Activated T-helper 17 cell treated with anti-CD3 and anti-CD28 coated beads, Interleukin-2, amount 50 U/mL, for 72 hours (primary cell): ENCODE measurements at regions not wholly inside any gene's neighbourhood (a gene's known extent, or its start where the extent isn't known, plus 50 kb on each side); places are given as distances from the start of the nearest gene placed in this dataset.
"Not testable (repeated sequence)": the region's sequence is repeated elsewhere in the genome, so short reads cannot be mapped to it uniquely, and the experiment has no call there.

Experiments
- ATAC-seq: fragments of 150-1000 bp; cut with Tn5 transposase; replicated peaks from 2 replicates; pipeline ENCODE4 v1.10.0; 2021; ENCODE audit warnings: mild to moderate bottlenecking, moderate library complexity
- H3K27ac Mint-ChIP-seq: one replicate; pipeline ENCODE4 v1.8.0; 2022; ENCODE audit warnings: mixed read lengths
- H3K27me3 Mint-ChIP-seq: one replicate; pipeline ENCODE4 v1.8.0; 2022; ENCODE audit warnings: mixed read lengths
- H3K36me3 Mint-ChIP-seq: one replicate; pipeline ENCODE4 v1.8.0; 2022; ENCODE audit warnings: low read depth, mild to moderate bottlenecking, mixed read lengths
- H3K4me1 Mint-ChIP-seq: one replicate; pipeline ENCODE4 v1.8.0; 2022; ENCODE audit warnings: mixed read lengths
- H3K4me3 Mint-ChIP-seq: one replicate; pipeline ENCODE4 v1.8.0; 2022; ENCODE audit warnings: mild to moderate bottlenecking, mixed read lengths
- H3K9me3 Mint-ChIP-seq: one replicate; pipeline ENCODE4 v1.8.0; 2022; ENCODE audit warnings: mixed read lengths

GRCh38 chr1:87428367-87428766 is 99.7 kb downstream of the LMO4 start:
- ATAC-seq = no peak
- H3K4me1 Mint-ChIP-seq = no peaks in the 10 kb centered on the region
- no peak overlapping the region for H3K4me3 Mint-ChIP-seq
- H3K36me3 Mint-ChIP-seq = no peaks in the 10 kb centered on the region
- no peak overlapping the region for H3K27ac Mint-ChIP-seq
- H3K27me3 Mint-ChIP-seq = peaks cover 11% of the 10 kb centered on the region
- H3K9me3 Mint-ChIP-seq = no peaks in the 10 kb centered on the region

DNA sequence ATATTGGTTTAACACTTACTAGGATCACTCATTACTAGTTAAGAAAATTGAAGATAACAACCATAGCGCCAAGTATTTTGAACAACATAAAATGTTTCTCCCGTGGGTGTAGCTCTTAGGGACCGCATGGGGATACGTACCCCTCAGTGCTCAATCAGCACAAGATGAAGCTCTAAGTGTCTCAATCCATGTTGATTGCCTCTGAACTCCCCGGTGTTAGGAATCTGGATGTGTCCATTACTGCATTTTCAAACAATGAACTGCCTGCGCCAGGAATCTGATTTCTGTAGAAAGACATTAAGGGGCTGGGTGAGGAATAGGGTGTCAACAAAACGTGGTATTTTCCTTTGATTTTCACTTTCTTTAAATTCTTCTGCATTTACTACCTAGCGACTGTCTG is 100.2 kb downstream of the LMO4 start:
- Mint-ChIP-seq H3K9me3 (no peaks in the 10 kb centered on the region), H3K27me3 (peaks cover 12% of the 10 kb centered on the region), H3K4me1 (no peaks in the 10 kb centered on the region), H3K27ac (no peak overlapping the region), H3K36me3 (no peaks in the 10 kb centered on the region), H3K4me3 (no peak overlapping the region)
- ATAC-seq = no peak

- Mint-ChIP-seq H3K27me3 (peaks cover 19% of the 10 kb centered on the region), H3K9me3 (no peaks in the 10 kb centered on the region), H3K4me3 (no peak overlapping the region), H3K27ac (no peak overlapping the region), H3K36me3 (no peaks in the 10 kb centered on the region), H3K4me1 (no peaks in the 10 kb centered on the region)
- no peak for ATAC-seq
Observed at GRCh38 chr1:87432685-87433084, 104.0 kb downstream of the LMO4 start.

DNA sequence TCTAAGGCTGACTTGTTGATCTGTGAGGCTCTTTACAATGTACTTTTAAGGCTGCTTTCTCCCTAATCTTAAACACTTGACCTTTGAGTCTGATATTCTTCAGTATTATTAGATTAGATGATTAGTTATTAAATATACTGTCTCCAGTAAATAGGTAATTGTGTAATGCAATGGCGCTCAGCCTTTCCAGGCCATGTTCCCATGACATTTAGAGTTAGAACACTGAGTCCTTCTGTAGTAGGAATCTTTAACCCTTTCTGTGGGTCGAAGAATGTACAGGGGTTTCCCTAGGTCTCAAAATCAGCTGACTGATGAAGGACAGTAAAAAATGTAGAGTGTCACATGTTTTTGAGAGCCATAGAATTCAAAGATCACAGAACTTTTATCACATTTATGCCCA is 104.4 kb downstream of the LMO4 start:
- H3K27me3 Mint-ChIP-seq = peaks cover 17% of the 10 kb centered on the region
- H3K9me3 Mint-ChIP-seq, H3K36me3 Mint-ChIP-seq, H3K4me1 Mint-ChIP-seq, ATAC-seq, H3K27ac Mint-ChIP-seq, H3K4me3 Mint-ChIP-seq: not testable (repeated sequence)

DNA sequence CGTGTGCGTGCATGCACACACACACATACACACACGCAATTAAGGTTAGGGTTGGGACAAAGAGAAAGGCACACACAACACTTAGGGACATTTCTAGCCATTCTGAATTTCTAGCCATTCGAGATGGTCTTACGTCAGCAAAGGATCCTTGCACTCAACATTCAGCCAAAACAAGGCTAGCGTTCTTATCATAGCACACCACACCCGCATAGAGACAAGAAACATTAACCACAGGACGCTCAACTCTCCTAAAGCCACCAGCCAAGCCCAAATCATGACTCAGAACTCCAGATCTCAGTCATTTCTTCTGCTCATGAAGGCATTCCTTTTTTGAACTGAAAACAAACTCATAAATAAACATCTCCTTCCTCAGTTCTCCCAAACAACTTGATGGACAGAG is 106.8 kb downstream of the LMO4 start:
- H3K9me3 Mint-ChIP-seq = no peaks in the 10 kb centered on the region
- no peak overlapping the region for H3K27ac Mint-ChIP-seq
- no peaks in the 10 kb centered on the region for H3K36me3 Mint-ChIP-seq
- H3K4me3 Mint-ChIP-seq = no peak overlapping the region
- H3K27me3 Mint-ChIP-seq = peaks cover 11% of the 10 kb centered on the region
- no peaks in the 10 kb centered on the region for H3K4me1 Mint-ChIP-seq
- peak; percentile 94 for ATAC-seq

GRCh38 chr1:87436115-87436514 is 107.4 kb downstream of the LMO4 start:
- H3K9me3 Mint-ChIP-seq, H3K36me3 Mint-ChIP-seq, ATAC-seq, H3K4me3 Mint-ChIP-seq, H3K27ac Mint-ChIP-seq, H3K4me1 Mint-ChIP-seq: not testable (repeated sequence)
- peaks cover 12% of the 10 kb centered on the region for H3K27me3 Mint-ChIP-seq

- Mint-ChIP-seq H3K9me3 (no peaks in the 10 kb centered on the region), H3K4me1 (no peaks in the 10 kb centered on the region)
Observed at GRCh38 chr1:87436534-87436933, 107.9 kb downstream of the LMO4 start.

GRCh38 chr1:87437663-87438295 is 109.1 kb downstream of the LMO4 start:
- H3K36me3 Mint-ChIP-seq = no peaks in the 10 kb centered on the region
- H3K4me1 Mint-ChIP-seq = no peaks in the 10 kb centered on the region
- H3K9me3 Mint-ChIP-seq = no peaks in the 10 kb centered on the region
- no peak overlapping the region for H3K27ac Mint-ChIP-seq
- H3K27me3 Mint-ChIP-seq = peaks cover 12% of the 10 kb centered on the region
- no peak for ATAC-seq
- H3K4me3 Mint-ChIP-seq = no peak overlapping the region

More at GRCh38 chr1:87436534-87436933, 107.9 kb downstream of the LMO4 start:
- no peak for ATAC-seq
- H3K4me3 Mint-ChIP-seq = no peak overlapping the region
- H3K36me3 Mint-ChIP-seq = no peaks in the 10 kb centered on the region
- no peak overlapping the region for H3K27ac Mint-ChIP-seq
- H3K27me3 Mint-ChIP-seq = peaks cover 12% of the 10 kb centered on the region

- Mint-ChIP-seq H3K27ac (no peak overlapping the region), H3K4me1 (no peaks in the 10 kb centered on the region), H3K36me3 (no peaks in the 10 kb centered on the region), H3K9me3 (peaks cover 3% of the 10 kb centered on the region), H3K27me3 (peaks cover 4% of the 10 kb centered on the region), H3K4me3 (no peak overlapping the region)
- no peak for ATAC-seq
Observed at GRCh38 chr1:87439821-87440220, 111.1 kb downstream of the LMO4 start.

DNA sequence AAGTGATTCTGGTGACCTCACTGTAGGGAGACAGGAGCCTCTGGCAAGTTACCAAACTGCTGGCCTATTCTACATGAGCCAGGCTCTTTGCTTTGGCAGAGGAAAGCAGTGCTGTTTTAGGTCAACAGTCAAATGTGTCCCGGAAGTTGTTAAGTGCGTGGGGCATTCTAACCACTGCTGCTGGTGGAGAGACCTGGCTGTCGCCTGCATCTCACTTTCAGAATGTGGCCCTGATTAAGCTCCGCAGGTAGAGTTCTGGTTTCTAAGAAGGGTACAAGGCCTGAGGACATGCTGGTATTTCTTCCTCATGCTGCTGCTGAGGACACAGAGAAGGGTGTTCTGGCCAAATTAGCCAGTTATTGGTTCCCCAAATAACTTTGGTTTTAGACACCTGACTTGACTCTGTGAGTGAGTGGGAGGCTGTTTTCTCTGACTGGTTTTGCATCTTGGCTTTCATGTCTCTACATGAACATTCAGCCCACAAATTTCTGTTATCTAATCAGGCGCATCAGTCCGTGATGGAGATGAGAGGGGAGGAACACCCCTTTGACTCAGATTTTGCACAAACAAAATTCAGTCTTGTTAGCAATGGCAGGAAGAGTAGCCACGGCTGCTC is 120.8 kb downstream of the LMO4 start:
- ATAC-seq = peak; percentile 91
- H3K27ac Mint-ChIP-seq = peak overlapping the region; percentile 71
- no peaks in the 10 kb centered on the region for H3K36me3 Mint-ChIP-seq
- no peaks in the 10 kb centered on the region for H3K27me3 Mint-ChIP-seq
- peak overlapping the region; percentile 60 for H3K4me3 Mint-ChIP-seq
- H3K9me3 Mint-ChIP-seq = peaks cover 8% of the 10 kb centered on the region
- H3K4me1 Mint-ChIP-seq = peaks cover 20% of the 10 kb centered on the region

- H3K4me1 Mint-ChIP-seq = peaks cover 20% of the 10 kb centered on the region
- H3K27ac Mint-ChIP-seq = peak overlapping the region; percentile 71
- H3K36me3 Mint-ChIP-seq = no peaks in the 10 kb centered on the region
- peak overlapping the region; percentile 60 for H3K4me3 Mint-ChIP-seq
- ATAC-seq = no peak
- peaks cover 5% of the 10 kb centered on the region for H3K9me3 Mint-ChIP-seq
- no peaks in the 10 kb centered on the region for H3K27me3 Mint-ChIP-seq
Observed at GRCh38 chr1:87450136-87450535, 121.5 kb downstream of the LMO4 start.

DNA sequence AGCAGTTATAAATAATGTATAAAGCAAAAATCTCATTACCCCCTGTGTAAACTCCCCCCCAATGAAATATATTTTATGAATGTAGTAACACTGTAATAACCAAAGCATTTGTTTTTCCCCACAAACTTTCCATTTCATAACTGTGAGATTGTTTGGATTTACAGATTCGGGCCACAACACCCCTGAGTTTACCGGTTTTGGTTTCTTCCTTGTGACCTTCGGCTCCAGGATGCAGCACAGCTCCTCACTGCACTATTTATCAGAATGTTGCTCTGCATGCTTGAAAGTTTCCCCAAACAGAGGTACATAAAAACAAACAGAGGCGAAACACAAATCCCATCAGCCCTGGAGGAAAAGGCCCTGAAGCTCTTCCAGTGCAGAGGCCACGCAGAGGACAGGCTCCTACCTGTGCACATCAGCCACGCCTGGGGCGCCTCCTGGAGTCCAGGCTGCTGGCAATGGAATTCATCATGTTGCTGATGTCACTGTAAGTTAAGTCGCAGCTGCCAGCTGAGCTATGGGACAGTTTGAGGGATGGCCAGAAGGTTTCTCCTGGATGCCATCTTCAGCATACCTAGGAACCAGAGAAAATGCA is 122.0 kb downstream of the LMO4 start:
- no peaks in the 10 kb centered on the region for H3K27me3 Mint-ChIP-seq
- H3K4me1 Mint-ChIP-seq = peaks cover 20% of the 10 kb centered on the region
- no peaks in the 10 kb centered on the region for H3K36me3 Mint-ChIP-seq
- H3K27ac Mint-ChIP-seq = no peak overlapping the region
- no peak for ATAC-seq
- H3K4me3 Mint-ChIP-seq = peak overlapping the region; percentile 60
- no peaks in the 10 kb centered on the region for H3K9me3 Mint-ChIP-seq

DNA sequence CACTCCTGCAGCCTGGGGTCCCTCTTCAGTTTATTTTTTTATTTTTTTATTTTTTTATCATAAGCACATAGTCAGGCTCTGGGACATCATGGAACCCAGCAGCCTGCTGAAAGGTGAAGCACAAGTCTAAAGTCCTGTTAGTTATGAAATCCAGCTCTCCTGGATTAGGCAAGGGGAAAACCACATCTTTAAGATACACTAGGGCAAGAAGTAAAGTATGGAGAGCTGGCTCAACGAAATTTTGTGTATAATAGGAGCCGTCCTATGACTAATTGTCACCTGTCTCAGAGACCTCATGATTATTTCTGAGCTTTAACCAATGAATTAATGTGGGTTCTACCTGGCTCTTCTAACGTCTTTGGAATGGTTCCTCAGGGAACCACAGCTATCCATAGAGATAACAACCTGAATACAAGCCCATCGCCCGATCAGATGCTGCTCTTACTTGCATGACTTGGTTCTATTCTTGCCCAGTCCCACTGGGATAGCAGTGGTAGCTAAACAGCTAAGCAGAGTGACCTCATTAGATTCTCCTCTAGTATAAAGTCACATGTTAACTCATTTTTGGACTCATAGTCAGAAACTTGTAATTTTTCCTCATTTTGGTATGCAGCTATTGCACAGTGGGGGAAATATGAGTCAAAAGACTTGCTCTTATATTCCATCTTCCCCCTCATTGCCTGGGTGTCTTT is 122.7 kb downstream of the LMO4 start:
- Mint-ChIP-seq H3K4me3 (no peak overlapping the region), H3K4me1 (peaks cover 20% of the 10 kb centered on the region), H3K36me3 (no peaks in the 10 kb centered on the region), H3K27ac (no peak overlapping the region), H3K9me3 (no peaks in the 10 kb centered on the region), H3K27me3 (no peaks in the 10 kb centered on the region)
- ATAC-seq = peak; percentile 32

- ATAC-seq = no peak
- Mint-ChIP-seq H3K4me3 (no peak overlapping the region), H3K9me3 (no peaks in the 10 kb centered on the region), H3K27ac (no peak overlapping the region), H3K27me3 (no peaks in the 10 kb centered on the region), H3K36me3 (no peaks in the 10 kb centered on the region), H3K4me1 (peaks cover 20% of the 10 kb centered on the region)
Observed at GRCh38 chr1:87452648-87453047, 124.0 kb downstream of the LMO4 start.

- Mint-ChIP-seq H3K4me1 (peaks cover 4% of the 10 kb centered on the region), H3K27me3 (peaks cover 5% of the 10 kb centered on the region), H3K36me3 (no peaks in the 10 kb centered on the region), H3K27ac (no peak overlapping the region), H3K9me3 (peaks cover 8% of the 10 kb centered on the region), H3K4me3 (no peak overlapping the region)
- ATAC-seq = no peak
Observed at GRCh38 chr1:87457408-87457807, 128.7 kb downstream of the LMO4 start.
